Panc1 (cell line): ENCODE measurements at regions not wholly inside any gene's neighbourhood (a gene's known extent, or its start where the extent isn't known, plus 50 kb on each side); places are given as distances from the start of the nearest gene placed in this dataset.

Experiments
- ATAC-seq: fragments of 200-7000 bp; cut with Tn5 transposase; 2 replicates; pipeline ENCODE4 v1.9.1; 2020; ENCODE audit warnings: mild to moderate bottlenecking, moderate library complexity
- BruUV-seq: library from RNA; stranded (reverse); fragments of 400-500 nt; replicated peaks from 2 replicates; lab custom pipeline; 2021; lab: Mats Ljungman, UMichigan
- CTCF ChIA-PET: fragments of 300-600 bp; sonication (Branson Sonifier 250); formaldehyde crosslinking; loops from one replicate; lab custom pipeline; 2022; ENCODE audit warnings: antibody characterized with exemption; lab: Charles Lee
- POLR2A ChIA-PET: fragments of 300-600 bp; sonication (Branson Sonifier 250); formaldehyde crosslinking; loops from one replicate; lab custom pipeline; 2022; ENCODE audit warnings: antibody characterized with exemption; lab: Charles Lee
- DNase-seq: peaks from one replicate; pipeline ENCODE4 v3.0.0-alpha.2; 2010; ENCODE audit warnings: low read depth, low spot score
- H3K27ac ChIP-seq: 2 replicates; pipeline ENCODE4 v1.5.1; 2011; ENCODE audit warnings: mild to moderate bottlenecking, low read length, inconsistent platforms
- H3K27me3 ChIP-seq: fragments of 200-500 bp; sonication (Bioruptor generic); 2 replicates; pipeline ENCODE4 v1.6.0; 2014; ENCODE audit warnings: low read length, inconsistent platforms; ENCODE audit not compliant: control insufficient read depth, insufficient read depth
- H3K36me3 ChIP-seq: fragments of 200-500 bp; sonication (Bioruptor generic); 2 replicates; pipeline ENCODE4 v1.5.1; 2014; ENCODE audit warnings: inconsistent platforms, mild to moderate bottlenecking, low read length, moderate library complexity; ENCODE audit not compliant: control insufficient read depth, insufficient read depth
- H3K4me1 ChIP-seq: 2 replicates; pipeline ENCODE4 v1.5.1; 2011; ENCODE audit warnings: inconsistent platforms, mild to moderate bottlenecking, low read length, moderate library complexity; ENCODE audit not compliant: control insufficient read depth, insufficient read depth
- H3K4me3 ChIP-seq, 2 experiments: 2 replicates each; pipeline ENCODE4 v1.5.1; 2011 to 2012; ENCODE audit warnings: low read depth in 2 of 2, low read length in 2 of 2, mild to moderate bottlenecking in 2 of 2, inconsistent platforms in 1 of 2, moderate library complexity in 1 of 2
- H3K9me3 ChIP-seq: fragments of 200-500 bp; sonication (Bioruptor generic); 2 replicates; pipeline ENCODE4 v1.5.1; 2014; ENCODE audit warnings: low read depth, mild to moderate bottlenecking, inconsistent platforms, low read length, moderate library complexity; ENCODE audit not compliant: control insufficient read depth, insufficient read depth
- CTCF ChIP-seq: fragments of 450-650 bp; IDR thresholded peaks from 2 replicates; pipeline ENCODE4 v1.5.1; 2017; ENCODE audit warnings: mild to moderate bottlenecking
- POLR2AphosphoS5 ChIP-seq: IDR thresholded peaks from 2 replicates; pipeline ENCODE4 v1.6.1; 2012; ENCODE audit warnings: mild to moderate bottlenecking, low read depth, low read length, moderate library complexity
- REST ChIP-seq, 2 experiments: IDR thresholded peaks; 2 replicates each; pipeline ENCODE4 v1.6.1; 2011 to 2012; ENCODE audit warnings: low read depth in 2 of 2, control low read depth in 1 of 2, low read length in 1 of 2, mild to moderate bottlenecking in 1 of 2, moderate library complexity in 1 of 2; ENCODE audit not compliant: insufficient read depth in 1 of 2
- SIN3A ChIP-seq: IDR thresholded peaks from 2 replicates; pipeline ENCODE4 v1.6.1; 2012; ENCODE audit warnings: low read depth, mild to moderate bottlenecking, low read length, moderate library complexity, borderline replicate concordance; ENCODE audit not compliant: insufficient read depth
- TCF7L2 ChIP-seq: IDR thresholded peaks from 2 replicates; pipeline ENCODE4 v1.6.1; 2011; ENCODE audit warnings: mild to moderate bottlenecking, low read depth, low read length, inconsistent platforms
- in situ Hi-C: cut with HindIII; loops from 2 replicates; pipeline ENCODE4 v1.10.0; 2016; ENCODE audit warnings: low sequenced_read_pairs, low pct_unique_long_range_greater_than_20kb
- intact Hi-C: fragments of 100-400 bp; cut with micrococcal nuclease; formaldehyde crosslinking; loops from one replicate; pipeline ENCODE4 v1.10.0; 2022; ENCODE audit not compliant: unreplicated experiment

GRCh38 chr20:19952392-19952791, 64.8 kb upstream of the NAA20 start:
- ATAC-seq = no peak
- no TSS peak for BruUV-seq
- intact Hi-C loops = no loop called here
- ChIA-PET POLR2A (no interaction called here), CTCF (no interaction called here)
- Histone ChIP-seq H3K9me3 (no peaks in the 10 kb centered on the region), H3K4me1 (no peaks in the 10 kb centered on the region), H3K36me3 (no peaks in the 10 kb centered on the region), H3K27me3 (no peaks in the 10 kb centered on the region), H3K27ac (no peak overlapping the region), H3K4me3 (no peak overlapping the region)
- no peak for TF ChIP-seq POLR2AphosphoS5
- TF ChIP-seq TCF7L2 = no peak
- no peak for TF ChIP-seq REST (IDR thresholded peaks at IDR 0.05; ENCODE audit: insufficient read depth in 1 of 2, low read depth in 2 of 2, low read length in 1 of 2)
- no peak for TF ChIP-seq SIN3A
- no peak for TF ChIP-seq CTCF
- in situ Hi-C loops = no loop called here
- DNase-seq = no peak

GRCh38 chr20:19953606-19954005, 63.6 kb upstream of the NAA20 start:
- no peak for TF ChIP-seq POLR2AphosphoS5
- TF ChIP-seq SIN3A = no peak
- TF ChIP-seq CTCF = no peak
- TF ChIP-seq TCF7L2 = no peak
- no peak for TF ChIP-seq REST (IDR thresholded peaks at IDR 0.05; ENCODE audit: insufficient read depth in 1 of 2, low read depth in 2 of 2, low read length in 1 of 2)
- DNase-seq (no peak), ATAC-seq (no peak)
- Histone ChIP-seq H3K4me3 (no peak overlapping the region), H3K9me3 (no peaks in the 10 kb centered on the region), H3K27ac (no peak overlapping the region), H3K36me3 (no peaks in the 10 kb centered on the region), H3K4me1 (no peaks in the 10 kb centered on the region), H3K27me3 (no peaks in the 10 kb centered on the region)
- intact Hi-C loops (no loop called here), in situ Hi-C loops (no loop called here)
- no TSS peak for BruUV-seq
- ChIA-PET POLR2A (interaction anchor here (0.6 kb wide), 1 partner anchor 66 kb away, joined by 3 read pairs; no protein-coding TSS in a partner anchor), CTCF (no interaction called here)
